ENCODE measurements at regions not wholly inside any gene's neighbourhood (a gene's known extent, or its start where the extent isn't known, plus 50 kb on each side); places are given as distances from the start of the nearest gene placed in this dataset.

DNA sequence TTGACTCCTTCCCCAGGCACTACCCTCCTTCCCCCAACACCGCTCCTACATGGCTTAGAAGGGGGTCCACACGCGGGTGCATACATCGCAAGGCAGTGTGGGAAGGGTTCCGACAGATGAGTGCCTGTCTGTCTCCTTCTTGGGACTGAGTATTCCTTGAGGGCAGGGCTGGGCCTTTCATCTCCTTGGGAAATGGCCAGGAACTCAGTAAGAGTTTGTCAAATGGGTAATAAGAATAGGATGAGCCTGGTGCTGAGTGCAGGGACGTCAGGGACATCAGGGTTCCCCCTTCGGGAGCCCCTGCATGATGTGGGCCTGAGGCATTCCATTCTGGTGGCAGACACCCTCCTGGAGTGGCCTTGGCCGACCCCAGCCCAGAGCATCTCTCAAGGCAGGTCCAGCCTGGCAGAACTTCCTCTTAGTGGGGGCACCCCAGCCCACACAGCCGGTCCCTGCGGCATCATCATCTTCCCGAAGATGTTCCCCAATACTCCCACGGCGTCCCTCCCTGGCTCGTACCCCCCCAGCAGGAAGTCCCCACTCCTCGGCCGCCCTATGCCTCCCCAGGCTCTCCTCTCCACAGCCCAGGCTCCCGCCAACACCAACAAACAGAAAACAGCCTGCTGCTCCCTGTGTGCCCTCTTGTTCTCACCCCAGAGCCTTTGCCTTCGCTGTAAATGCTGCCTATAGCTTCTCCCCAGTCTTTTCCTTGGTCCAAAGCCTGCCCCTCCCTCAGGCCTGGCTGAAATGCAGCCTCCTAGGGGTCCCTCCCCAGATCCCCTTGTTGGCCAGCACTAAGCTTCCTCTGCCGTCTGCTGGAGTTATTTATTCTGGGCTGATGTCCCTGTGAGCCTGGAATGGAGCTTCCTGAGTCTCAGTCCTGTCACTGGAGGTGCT lies 67.5 kb upstream of the LCTL start:
- TF ChIP-seq, protein P1, sequence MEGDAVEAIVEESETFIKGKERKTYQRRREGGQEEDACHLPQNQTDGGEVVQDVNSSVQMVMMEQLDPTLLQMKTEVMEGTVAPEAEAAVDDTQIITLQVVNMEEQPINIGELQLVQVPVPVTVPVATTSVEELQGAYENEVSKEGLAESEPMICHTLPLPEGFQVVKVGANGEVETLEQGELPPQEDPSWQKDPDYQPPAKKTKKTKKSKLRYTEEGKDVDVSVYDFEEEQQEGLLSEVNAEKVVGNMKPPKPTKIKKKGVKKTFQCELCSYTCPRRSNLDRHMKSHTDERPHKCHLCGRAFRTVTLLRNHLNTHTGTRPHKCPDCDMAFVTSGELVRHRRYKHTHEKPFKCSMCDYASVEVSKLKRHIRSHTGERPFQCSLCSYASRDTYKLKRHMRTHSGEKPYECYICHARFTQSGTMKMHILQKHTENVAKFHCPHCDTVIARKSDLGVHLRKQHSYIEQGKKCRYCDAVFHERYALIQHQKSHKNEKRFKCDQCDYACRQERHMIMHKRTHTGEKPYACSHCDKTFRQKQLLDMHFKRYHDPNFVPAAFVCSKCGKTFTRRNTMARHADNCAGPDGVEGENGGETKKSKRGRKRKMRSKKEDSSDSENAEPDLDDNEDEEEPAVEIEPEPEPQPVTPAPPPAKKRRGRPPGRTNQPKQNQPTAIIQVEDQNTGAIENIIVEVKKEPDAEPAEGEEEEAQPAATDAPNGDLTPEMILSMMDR (IDR thresholded peaks at IDR 0.05; ENCODE audit: low read depth, low read length): no peak
- TF ChIP-seq EZH2phosphoT487 (IDR thresholded peaks at IDR 0.05; ENCODE audit: low read depth): no peak

Data from OCI-LY3 (cell line).